ENCODE measurements at regions not wholly inside any gene's neighbourhood (a gene's known extent, or its start where the extent isn't known, plus 50 kb on each side); places are given as distances from the start of the nearest gene placed in this dataset.

GRCh38 chr10:117929327-117930067 lies 117.2 kb downstream of the RAB11FIP2 start:
- Histone ChIP-seq H3K36me3 (replicated peaks) (no peaks in the 10 kb centered on the region), H3K27ac (no peak overlapping the region), H3K27me3 (replicated peaks) (no peaks in the 10 kb centered on the region), H3K4me3 (ENCODE audit: low read depth, low read length) (no peak overlapping the region)
- no peak for TF ChIP-seq CTCF (IDR thresholded peaks at IDR 0.05; ENCODE audit: low read depth, low read length, missing control alignments)
- DNase-seq = no peak
- in situ Hi-C loops (cut with HindIII; ENCODE audit: low pct_ligation_motif_present, low sequenced_read_pairs) = no loop called here

- Histone ChIP-seq H3K36me3 (replicated peaks) (no peaks in the 10 kb centered on the region), H3K27me3 (replicated peaks) (no peaks in the 10 kb centered on the region), H3K4me3 (ENCODE audit: low read depth, low read length) (no peak overlapping the region), H3K27ac (no peak overlapping the region)
- no peak for DNase-seq
- in situ Hi-C loops (cut with HindIII; ENCODE audit: low pct_ligation_motif_present, low sequenced_read_pairs) = no loop called here
- no peak for TF ChIP-seq CTCF (IDR thresholded peaks at IDR 0.05; ENCODE audit: low read depth, low read length, missing control alignments)
These were observed 115.7 kb downstream of the RAB11FIP2 start for GRCh38 chr10:117931078-117931477.

- Histone ChIP-seq H3K27me3 (replicated peaks) (no peaks in the 10 kb centered on the region), H3K4me3 (ENCODE audit: low read depth, low read length) (no peak overlapping the region), H3K27ac (no peak overlapping the region), H3K36me3 (replicated peaks) (no peaks in the 10 kb centered on the region)
- DNase-seq = no peak
- TF ChIP-seq CTCF (IDR thresholded peaks at IDR 0.05; ENCODE audit: low read depth, low read length, missing control alignments) = no peak
- in situ Hi-C loops (cut with HindIII; ENCODE audit: low pct_ligation_motif_present, low sequenced_read_pairs) = no loop called here
These were observed 113.7 kb downstream of the RAB11FIP2 start for GRCh38 chr10:117933036-117933435.

GRCh38 chr10:117934477-117934876 lies 112.3 kb downstream of the RAB11FIP2 start:
- Histone ChIP-seq H3K36me3 (replicated peaks) (no peaks in the 10 kb centered on the region), H3K27ac (no peak overlapping the region), H3K4me3 (ENCODE audit: low read depth, low read length) (no peak overlapping the region), H3K27me3 (replicated peaks) (no peaks in the 10 kb centered on the region)
- in situ Hi-C loops (cut with HindIII; ENCODE audit: low pct_ligation_motif_present, low sequenced_read_pairs) = no loop called here
- no peak for DNase-seq
- TF ChIP-seq CTCF (IDR thresholded peaks at IDR 0.05; ENCODE audit: low read depth, low read length, missing control alignments) = no peak

GRCh38 chr10:117936141-117936540 lies 110.6 kb downstream of the RAB11FIP2 start:
- H3K4me3 ChIP-seq (ENCODE audit: low read depth, low read length) = no peak overlapping the region
- no peak for TF ChIP-seq CTCF (IDR thresholded peaks at IDR 0.05; ENCODE audit: low read depth, low read length, missing control alignments)
- H3K36me3 ChIP-seq (replicated peaks) = no peaks in the 10 kb centered on the region
- in situ Hi-C loops (cut with HindIII; ENCODE audit: low pct_ligation_motif_present, low sequenced_read_pairs) = no loop called here
- H3K27me3 ChIP-seq (replicated peaks) = no peaks in the 10 kb centered on the region
- no peak overlapping the region for H3K27ac ChIP-seq
- no peak for DNase-seq

GRCh38 chr10:117936566-117936965 lies 110.2 kb downstream of the RAB11FIP2 start:
- no peaks in the 10 kb centered on the region for H3K27me3 ChIP-seq (replicated peaks)
- no peak for TF ChIP-seq CTCF (IDR thresholded peaks at IDR 0.05; ENCODE audit: low read depth, low read length, missing control alignments)
- no peak overlapping the region for H3K27ac ChIP-seq
- H3K36me3 ChIP-seq (replicated peaks) = no peaks in the 10 kb centered on the region
- in situ Hi-C loops (cut with HindIII; ENCODE audit: low pct_ligation_motif_present, low sequenced_read_pairs) = no loop called here
- H3K4me3 ChIP-seq (ENCODE audit: low read depth, low read length) = no peak overlapping the region
- no peak for DNase-seq

Data from brain microvascular endothelial cell (primary cell).